ENCODE measurements at regions not wholly inside any gene's neighbourhood (a gene's known extent, or its start where the extent isn't known, plus 50 kb on each side); places are given as distances from the start of the nearest gene placed in this dataset.
"Not testable (repeated sequence)": the region's sequence is repeated elsewhere in the genome, so short reads cannot be mapped to it uniquely, and the experiment has no call there.

DNA sequence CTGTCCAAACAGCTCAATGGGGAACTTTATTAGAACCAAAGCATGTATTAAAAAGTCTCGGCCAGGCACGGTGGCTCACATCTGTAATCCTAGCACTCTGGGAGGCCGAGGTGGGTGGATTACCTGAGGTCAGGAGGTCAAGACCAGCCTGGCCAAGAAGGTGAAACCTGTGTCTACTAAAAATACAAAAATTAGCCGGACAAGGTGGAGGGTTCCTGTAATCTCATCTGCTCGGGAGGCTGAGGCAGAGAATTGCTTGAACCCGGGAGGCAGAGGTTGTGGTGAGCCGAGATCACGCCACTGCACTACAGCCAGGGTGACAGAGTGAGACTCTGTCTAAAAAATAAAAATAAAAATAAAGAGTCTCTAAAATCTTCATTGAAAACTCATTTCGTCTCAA is 132.8 kb upstream of the TPTE start:
- not testable (repeated sequence) for H3K27me3 Mint-ChIP-seq (ENCODE audit: unreplicated experiment); H3K4me1 Mint-ChIP-seq (ENCODE audit: unreplicated experiment); H3K36me3 Mint-ChIP-seq (ENCODE audit: low read depth, unreplicated experiment); H3K27ac Mint-ChIP-seq (ENCODE audit: unreplicated experiment); H3K9me3 Mint-ChIP-seq (ENCODE audit: unreplicated experiment); H3K4me3 Mint-ChIP-seq (ENCODE audit: unreplicated experiment); DNase-seq (ENCODE audit: low spot score)

DNA sequence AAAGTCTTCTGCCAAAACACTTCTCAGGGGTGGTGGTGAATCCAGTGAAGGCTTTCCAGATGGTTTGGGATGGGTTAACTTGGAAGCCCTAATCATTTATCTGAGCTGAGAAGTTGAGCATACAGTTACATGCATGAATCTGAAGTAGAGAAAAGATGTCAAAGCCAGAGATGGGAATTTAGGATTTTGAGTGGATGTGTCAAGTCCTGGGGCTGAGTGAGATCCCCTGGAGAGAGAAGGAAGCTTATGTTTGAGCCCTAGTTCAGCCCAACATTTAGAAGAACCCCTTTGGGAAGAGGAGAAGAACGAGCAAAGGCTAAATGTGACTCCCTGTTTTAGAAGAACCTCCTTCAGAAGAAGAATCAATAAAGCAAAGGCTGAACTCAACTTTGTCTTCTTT is 129.1 kb upstream of the TPTE start:
- not testable (repeated sequence) for H3K36me3 Mint-ChIP-seq (ENCODE audit: low read depth, unreplicated experiment); H3K9me3 Mint-ChIP-seq (ENCODE audit: unreplicated experiment); H3K4me1 Mint-ChIP-seq (ENCODE audit: unreplicated experiment); H3K4me3 Mint-ChIP-seq (ENCODE audit: unreplicated experiment); H3K27me3 Mint-ChIP-seq (ENCODE audit: unreplicated experiment); DNase-seq (ENCODE audit: low spot score); H3K27ac Mint-ChIP-seq (ENCODE audit: unreplicated experiment)

- not testable (repeated sequence) for H3K4me3 Mint-ChIP-seq (ENCODE audit: unreplicated experiment); H3K27me3 Mint-ChIP-seq (ENCODE audit: unreplicated experiment); DNase-seq (ENCODE audit: low spot score); H3K27ac Mint-ChIP-seq (ENCODE audit: unreplicated experiment); H3K9me3 Mint-ChIP-seq (ENCODE audit: unreplicated experiment); H3K4me1 Mint-ChIP-seq (ENCODE audit: unreplicated experiment); H3K36me3 Mint-ChIP-seq (ENCODE audit: low read depth, unreplicated experiment)
Measured at GRCh38 chr21:10395963-10396362, 125.4 kb upstream of the TPTE start.

DNA sequence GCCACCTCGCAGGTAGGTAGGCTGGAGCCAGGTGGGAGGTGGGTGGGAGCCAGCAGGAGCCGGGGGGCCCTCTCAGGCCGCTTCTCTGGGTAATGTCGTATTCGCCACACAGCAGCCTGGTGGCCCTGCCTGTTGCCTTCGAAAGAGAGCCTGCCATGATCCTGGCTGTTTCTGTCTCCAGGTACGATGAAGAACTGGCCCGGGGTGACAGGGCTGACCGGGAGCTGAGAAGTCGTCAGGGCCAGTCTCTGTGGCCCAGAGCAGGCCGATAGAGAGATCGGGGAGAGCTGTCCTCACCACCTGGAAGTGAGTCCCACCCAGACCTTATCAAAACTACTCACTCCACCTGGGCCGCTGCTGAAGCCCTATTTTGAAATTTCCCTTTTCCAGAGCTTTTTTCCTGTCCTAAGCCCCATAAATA is 123.9 kb upstream of the TPTE start:
- not testable (repeated sequence) for H3K4me3 Mint-ChIP-seq (ENCODE audit: unreplicated experiment); H3K27me3 Mint-ChIP-seq (ENCODE audit: unreplicated experiment); H3K9me3 Mint-ChIP-seq (ENCODE audit: unreplicated experiment); H3K36me3 Mint-ChIP-seq (ENCODE audit: low read depth, unreplicated experiment); DNase-seq (ENCODE audit: low spot score); H3K4me1 Mint-ChIP-seq (ENCODE audit: unreplicated experiment); H3K27ac Mint-ChIP-seq (ENCODE audit: unreplicated experiment)

DNA sequence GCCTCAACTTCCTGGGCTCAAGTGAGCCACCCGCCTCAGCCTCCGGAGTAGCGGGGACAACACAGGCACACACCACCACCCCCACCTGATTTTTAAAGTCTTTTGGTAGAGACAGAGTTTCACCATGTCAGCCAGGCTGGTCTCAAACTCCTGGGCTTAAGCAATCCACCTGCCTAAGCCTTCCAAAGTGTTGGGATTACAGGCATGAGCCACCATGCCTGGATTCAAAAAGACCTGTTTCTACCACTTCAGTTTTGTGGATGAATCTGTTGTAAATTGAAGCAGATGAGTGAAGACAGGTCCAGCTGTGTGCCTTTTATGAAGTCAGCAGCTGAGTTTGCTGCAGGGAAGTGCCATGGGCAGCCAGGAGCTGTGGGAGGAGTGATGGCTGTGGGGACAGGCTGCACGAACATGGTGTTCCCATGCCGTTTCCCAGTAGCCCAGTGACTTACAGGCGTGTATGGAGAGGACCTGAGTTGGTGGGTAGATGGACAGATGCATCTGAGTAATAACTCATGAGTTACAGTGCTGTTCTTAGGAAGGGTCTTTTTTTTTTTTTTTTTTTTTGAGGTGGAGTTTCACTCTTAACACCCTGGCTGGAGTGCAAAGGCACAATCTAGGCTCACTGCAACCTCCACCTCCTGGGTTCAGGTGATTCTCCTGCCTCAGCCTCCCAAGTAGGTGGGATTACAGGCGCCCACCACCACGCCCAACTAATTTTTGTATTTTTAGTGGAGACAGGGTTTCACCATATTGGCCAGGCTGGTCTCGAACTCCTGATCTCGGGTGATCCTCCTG is 122.5 kb upstream of the TPTE start:
- H3K4me3 Mint-ChIP-seq (ENCODE audit: unreplicated experiment); DNase-seq (ENCODE audit: low spot score); H3K27ac Mint-ChIP-seq (ENCODE audit: unreplicated experiment); H3K9me3 Mint-ChIP-seq (ENCODE audit: unreplicated experiment); H3K27me3 Mint-ChIP-seq (ENCODE audit: unreplicated experiment); H3K4me1 Mint-ChIP-seq (ENCODE audit: unreplicated experiment); H3K36me3 Mint-ChIP-seq (ENCODE audit: low read depth, unreplicated experiment): not testable (repeated sequence)

GRCh38 chr21:10400622-10401361 is 120.6 kb upstream of the TPTE start:
- not testable (repeated sequence) for H3K36me3 Mint-ChIP-seq (ENCODE audit: low read depth, unreplicated experiment); H3K4me3 Mint-ChIP-seq (ENCODE audit: unreplicated experiment); H3K27ac Mint-ChIP-seq (ENCODE audit: unreplicated experiment); H3K4me1 Mint-ChIP-seq (ENCODE audit: unreplicated experiment); DNase-seq (ENCODE audit: low spot score)
- H3K27me3 Mint-ChIP-seq (ENCODE audit: unreplicated experiment) = peaks cover 12% of the 10 kb centered on the region
- H3K9me3 Mint-ChIP-seq (ENCODE audit: unreplicated experiment) = peaks cover 19% of the 10 kb centered on the region

- Mint-ChIP-seq H3K27me3 (ENCODE audit: unreplicated experiment) (peaks cover 12% of the 10 kb centered on the region), H3K9me3 (ENCODE audit: unreplicated experiment) (peaks cover 24% of the 10 kb centered on the region)
- DNase-seq (ENCODE audit: low spot score) = peak; percentile 2
- H3K27ac Mint-ChIP-seq (ENCODE audit: unreplicated experiment); H3K4me3 Mint-ChIP-seq (ENCODE audit: unreplicated experiment); H3K36me3 Mint-ChIP-seq (ENCODE audit: low read depth, unreplicated experiment); H3K4me1 Mint-ChIP-seq (ENCODE audit: unreplicated experiment): not testable (repeated sequence)
Measured at GRCh38 chr21:10402461-10402860, 118.9 kb upstream of the TPTE start.

- H3K36me3 Mint-ChIP-seq (ENCODE audit: low read depth, unreplicated experiment); H3K4me1 Mint-ChIP-seq (ENCODE audit: unreplicated experiment); H3K27ac Mint-ChIP-seq (ENCODE audit: unreplicated experiment); H3K4me3 Mint-ChIP-seq (ENCODE audit: unreplicated experiment): not testable (repeated sequence)
- Mint-ChIP-seq H3K9me3 (ENCODE audit: unreplicated experiment) (peaks cover 24% of the 10 kb centered on the region), H3K27me3 (ENCODE audit: unreplicated experiment) (peaks cover 12% of the 10 kb centered on the region)
- peak; percentile 11 for DNase-seq (ENCODE audit: low spot score)
Measured at GRCh38 chr21:10405331-10405730, 116.1 kb upstream of the TPTE start.

GRCh38 chr21:10409786-10410185 is 111.6 kb upstream of the TPTE start:
- peaks cover 16% of the 10 kb centered on the region for H3K9me3 Mint-ChIP-seq (ENCODE audit: unreplicated experiment)
- H3K4me1 Mint-ChIP-seq (ENCODE audit: unreplicated experiment); H3K4me3 Mint-ChIP-seq (ENCODE audit: unreplicated experiment); H3K27me3 Mint-ChIP-seq (ENCODE audit: unreplicated experiment); H3K36me3 Mint-ChIP-seq (ENCODE audit: low read depth, unreplicated experiment); DNase-seq (ENCODE audit: low spot score); H3K27ac Mint-ChIP-seq (ENCODE audit: unreplicated experiment): not testable (repeated sequence)

GRCh38 chr21:10410354-10410929 is 110.9 kb upstream of the TPTE start:
- not testable (repeated sequence) for H3K4me3 Mint-ChIP-seq (ENCODE audit: unreplicated experiment); H3K4me1 Mint-ChIP-seq (ENCODE audit: unreplicated experiment); H3K27me3 Mint-ChIP-seq (ENCODE audit: unreplicated experiment); H3K36me3 Mint-ChIP-seq (ENCODE audit: low read depth, unreplicated experiment); DNase-seq (ENCODE audit: low spot score); H3K27ac Mint-ChIP-seq (ENCODE audit: unreplicated experiment)
- peaks cover 11% of the 10 kb centered on the region for H3K9me3 Mint-ChIP-seq (ENCODE audit: unreplicated experiment)

DNA sequence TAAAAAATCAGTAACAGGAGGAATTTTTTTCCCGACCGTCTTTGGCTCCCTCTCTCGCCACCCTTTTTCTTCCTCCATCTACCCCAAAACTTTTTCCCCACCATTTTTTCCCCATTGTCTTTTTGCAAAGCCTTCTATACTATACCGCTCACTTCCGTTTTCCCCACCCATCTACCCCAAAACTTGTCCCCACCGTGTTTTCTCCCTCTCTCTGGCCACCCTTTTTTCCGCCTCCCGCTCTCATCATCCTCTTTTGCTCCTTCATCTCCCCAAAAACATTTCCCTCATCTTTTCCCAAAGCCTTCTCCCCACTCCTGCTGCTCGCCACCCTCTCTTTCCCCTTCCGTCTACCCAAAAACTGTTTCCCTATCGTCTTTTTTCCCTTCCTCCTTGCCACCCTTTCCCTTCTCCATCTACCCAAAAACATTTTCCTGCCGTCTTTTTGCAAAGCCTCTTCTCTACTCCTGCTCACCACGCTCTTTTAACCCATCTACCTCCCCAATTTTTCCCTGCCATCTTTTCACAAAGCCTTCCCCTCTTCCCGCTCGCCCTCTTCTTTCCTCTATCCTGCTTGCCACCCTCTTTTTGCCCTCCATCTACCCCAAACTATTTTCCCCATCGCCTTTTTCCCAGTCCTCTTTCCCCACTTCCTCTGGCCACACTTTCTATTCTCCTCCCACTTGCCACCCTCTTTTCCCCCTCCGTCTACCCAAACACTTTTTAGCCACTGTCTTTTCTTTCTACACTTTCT is 109.4 kb upstream of the TPTE start:
- H3K4me3 Mint-ChIP-seq (ENCODE audit: unreplicated experiment); H3K27ac Mint-ChIP-seq (ENCODE audit: unreplicated experiment); H3K27me3 Mint-ChIP-seq (ENCODE audit: unreplicated experiment); H3K9me3 Mint-ChIP-seq (ENCODE audit: unreplicated experiment); H3K36me3 Mint-ChIP-seq (ENCODE audit: low read depth, unreplicated experiment); DNase-seq (ENCODE audit: low spot score); H3K4me1 Mint-ChIP-seq (ENCODE audit: unreplicated experiment): not testable (repeated sequence)
